Fibroblast of skin of back (primary cell): ENCODE measurements at regions not wholly inside any gene's neighbourhood (a gene's known extent, or its start where the extent isn't known, plus 50 kb on each side); places are given as distances from the start of the nearest gene placed in this dataset.
"Not testable (repeated sequence)": the region's sequence is repeated elsewhere in the genome, so short reads cannot be mapped to it uniquely, and the experiment has no call there.

Experiments used
- DNase-seq: peaks from one replicate; pipeline ENCODE4 v3.0.0-alpha.2; 2013

DNA sequence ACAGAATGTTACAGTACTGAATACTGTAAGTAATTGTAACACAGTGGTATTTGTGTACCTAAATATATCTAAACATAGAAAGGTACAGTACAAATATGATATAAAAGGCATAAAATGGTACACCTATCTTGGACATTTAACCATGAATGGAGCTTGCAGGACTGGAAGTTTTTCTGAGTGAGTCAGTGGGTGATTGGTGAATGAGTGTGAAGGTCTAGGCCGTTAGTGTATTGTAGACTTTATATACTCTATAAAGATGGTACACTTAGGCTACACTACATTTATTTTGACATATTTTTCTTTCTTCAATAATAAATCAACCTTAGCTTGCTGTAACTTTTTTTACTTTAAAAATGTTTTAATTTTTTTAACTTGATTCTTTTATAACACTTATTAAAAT, 422.5 kb upstream of the FSTL5 start:
- DNase-seq, result peak; percentile 0

DNA sequence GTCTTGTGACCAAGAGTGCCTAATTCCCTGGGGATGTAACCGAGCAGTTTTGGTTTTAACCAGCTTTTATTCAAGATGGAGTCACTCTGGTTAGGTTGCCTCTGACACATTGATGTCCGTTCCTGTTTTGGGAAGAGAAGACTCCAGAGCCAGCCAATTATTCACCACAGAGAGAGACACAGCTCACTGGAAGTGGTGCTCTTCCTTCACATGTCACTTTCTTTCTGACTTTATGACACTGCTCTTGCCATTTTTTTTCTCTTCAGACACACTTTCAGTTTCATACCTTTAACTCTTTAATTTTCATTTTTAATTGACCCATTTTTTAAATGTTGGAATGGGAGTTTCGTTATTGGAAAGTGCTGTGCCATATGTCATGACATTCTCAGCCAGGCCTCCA, 418.4 kb upstream of the FSTL5 start:
- DNase-seq, result no peak

DNA sequence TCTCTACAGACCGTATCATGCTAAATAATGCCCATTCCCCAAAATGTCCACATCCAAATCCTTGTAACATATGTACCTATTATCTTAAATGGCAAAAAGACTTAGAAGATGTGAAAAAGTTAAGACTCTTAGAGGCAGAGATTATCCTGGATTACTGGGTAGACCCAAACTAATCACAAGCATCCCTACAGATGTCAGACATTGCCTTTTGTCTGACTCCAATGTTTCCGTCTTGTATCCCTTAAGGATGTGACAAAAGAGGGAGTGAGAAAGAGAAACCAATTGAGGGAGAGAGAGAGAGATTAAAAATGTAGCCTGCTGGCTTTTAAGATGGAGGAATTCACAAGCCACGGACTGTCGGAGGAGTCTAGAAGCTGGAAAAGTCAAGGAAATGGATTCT, 401.9 kb upstream of the FSTL5 start:
- DNase-seq, result no peak

DNA sequence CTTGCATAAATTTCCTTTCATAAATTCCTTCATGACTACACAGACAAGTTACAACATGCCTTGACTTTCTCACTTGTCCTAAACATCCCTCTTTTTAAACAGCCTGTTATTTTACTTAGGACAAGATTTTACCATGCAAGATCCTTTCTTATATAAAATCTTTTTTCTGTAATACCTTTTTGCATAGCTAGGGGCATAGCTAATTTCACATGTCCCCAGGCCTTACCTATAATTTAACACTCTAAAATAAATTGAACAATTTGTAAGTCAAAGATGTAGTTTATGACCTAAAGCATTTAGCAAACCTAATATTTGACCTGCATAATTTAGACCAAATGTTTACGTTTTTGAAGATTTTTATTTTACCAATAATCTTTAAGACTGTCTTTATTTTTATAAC, 396.3 kb upstream of the FSTL5 start:
- DNase-seq, result no peak

DNA sequence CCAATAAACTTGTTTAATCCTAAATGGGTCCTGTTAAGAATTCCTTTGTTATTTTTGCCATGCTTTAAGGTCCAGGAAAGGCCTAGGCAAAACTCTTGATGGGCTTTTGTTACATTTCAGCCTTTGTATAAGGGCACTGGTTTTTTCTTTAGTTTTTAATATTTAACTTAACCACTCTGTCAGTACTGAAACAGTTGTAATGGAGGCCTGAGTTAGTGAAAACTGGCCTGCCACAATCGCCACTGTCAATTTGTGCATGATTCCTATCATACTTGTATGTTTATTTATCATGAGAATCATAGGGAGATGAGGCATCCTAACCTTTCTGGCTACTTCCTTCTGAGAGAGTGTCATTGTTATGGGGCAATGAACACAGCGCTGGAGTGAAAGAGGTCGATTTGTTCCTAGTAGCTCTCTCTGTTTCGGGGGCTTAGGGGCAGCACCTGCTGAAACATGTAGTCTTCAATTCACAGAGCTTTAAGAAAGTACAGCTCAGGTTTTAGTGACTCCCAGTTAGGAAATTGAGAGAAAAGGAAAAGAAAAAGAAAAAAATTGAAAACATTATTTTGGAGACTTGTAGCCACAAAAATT, 393.8 kb upstream of the FSTL5 start:
- no peak for DNase-seq

DNA sequence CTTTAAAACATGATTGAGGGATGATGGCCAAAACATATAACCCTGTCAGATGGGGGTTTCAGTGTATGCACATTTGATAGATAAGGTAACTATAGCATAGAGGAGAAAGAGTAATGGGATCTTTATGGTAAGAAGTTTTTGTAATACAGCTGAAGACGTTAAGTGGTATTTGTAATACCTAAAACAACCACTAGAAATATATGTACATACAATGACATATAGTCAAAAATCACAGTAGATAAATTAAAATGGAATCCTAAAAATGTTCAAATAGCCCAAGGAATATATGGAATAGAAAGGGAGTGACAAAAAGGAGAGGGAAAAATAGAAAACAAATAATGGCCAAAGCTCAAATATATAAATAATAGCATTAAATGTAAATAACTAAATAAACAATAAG, 371.3 kb upstream of the FSTL5 start:
- DNase-seq, result no peak

DNA sequence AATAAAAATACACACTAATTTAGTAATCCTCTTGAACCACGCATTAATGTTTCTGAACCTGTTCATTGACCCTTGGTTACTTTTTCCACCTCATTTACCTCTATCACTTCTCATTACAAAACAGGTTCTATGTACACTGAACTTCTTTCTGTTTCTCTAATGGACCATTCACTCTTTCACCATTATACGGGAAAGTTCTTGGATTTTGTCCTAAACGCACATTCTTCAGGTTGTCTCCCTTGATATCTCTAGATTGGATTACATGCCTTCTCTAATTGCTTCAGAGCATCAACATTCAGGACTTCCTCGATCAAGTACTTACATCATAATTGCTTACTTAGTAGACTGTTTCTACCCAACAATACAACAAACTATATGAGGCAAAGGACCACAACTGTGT, 359.4 kb upstream of the FSTL5 start:
- DNase-seq, result no peak

DNA sequence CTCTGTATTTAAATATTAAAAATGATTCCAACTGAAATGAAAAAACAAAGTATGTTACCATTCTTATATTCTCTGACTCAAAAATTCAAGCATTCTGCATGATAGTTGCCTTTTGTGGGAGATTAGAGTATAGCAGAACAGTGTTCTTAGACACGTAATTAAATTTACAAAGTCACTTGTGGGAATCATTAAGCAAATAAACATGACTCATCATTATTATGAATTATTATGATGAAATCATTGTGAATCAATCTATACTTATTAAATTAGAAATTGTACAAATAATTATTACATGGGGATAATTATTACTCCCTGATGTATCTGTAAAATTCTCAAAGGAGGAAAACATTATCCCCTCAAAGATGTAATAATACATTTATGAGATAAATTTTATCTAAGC, 358.9 kb upstream of the FSTL5 start:
- DNase-seq, result no peak

DNA sequence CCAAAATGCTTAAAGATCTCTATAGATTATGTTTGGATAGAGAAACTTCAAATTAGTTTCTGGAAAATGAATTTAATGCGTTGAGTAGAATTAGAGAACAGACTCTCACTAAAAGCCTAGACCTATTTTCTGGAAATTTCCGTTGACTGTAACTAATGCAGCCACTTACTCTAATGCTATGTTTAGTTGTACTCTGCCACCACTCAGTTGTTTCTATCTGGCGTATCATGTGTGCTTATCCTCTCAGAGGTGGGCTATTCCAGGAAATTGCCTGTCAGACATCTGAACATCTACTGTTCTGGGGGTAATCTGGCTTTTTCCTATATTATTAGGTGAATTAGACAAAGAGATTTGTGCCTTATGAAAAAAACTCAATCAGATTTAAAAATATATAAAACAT, 347.1 kb upstream of the FSTL5 start:
- DNase-seq, result no peak

DNA sequence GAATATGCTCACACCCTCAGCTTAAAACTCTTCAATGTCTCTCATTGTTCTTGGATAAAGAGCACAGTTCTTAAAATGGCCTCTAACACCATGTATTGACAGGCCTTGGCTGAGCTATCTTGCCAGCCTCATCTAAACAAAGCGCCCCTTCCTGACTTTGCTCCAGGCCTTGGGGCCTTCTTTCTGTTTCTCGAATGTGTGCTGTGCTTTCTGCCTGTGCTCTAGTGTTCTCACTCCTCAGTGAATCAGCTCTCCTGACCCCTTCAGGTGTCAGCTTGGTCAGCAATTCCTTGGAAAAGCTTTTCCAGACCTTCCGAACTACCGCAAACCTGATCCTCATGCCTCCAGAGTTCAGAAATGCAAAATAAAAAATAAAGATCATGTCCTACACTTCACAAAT, 346.3 kb upstream of the FSTL5 start:
- DNase-seq, result no peak

DNA sequence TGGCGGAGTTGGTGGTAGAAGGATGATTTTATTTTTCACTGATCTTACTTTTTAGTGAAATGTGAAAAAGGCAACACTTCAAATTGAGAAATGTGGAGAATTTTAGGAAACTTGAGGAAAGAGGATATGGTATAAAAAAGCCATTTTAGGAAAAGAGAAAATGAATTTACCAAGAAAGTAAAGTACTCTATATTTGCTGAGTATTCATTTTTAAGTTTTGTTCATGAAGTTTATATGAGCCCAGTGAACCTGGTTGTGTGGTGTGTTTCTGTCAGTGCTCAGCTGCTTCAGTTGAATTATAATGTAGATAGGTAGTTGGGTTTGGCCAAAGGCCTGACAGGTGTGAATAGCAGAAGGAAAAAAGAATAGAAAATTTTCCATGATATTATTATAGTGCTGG, 345.5 kb upstream of the FSTL5 start:
- DNase-seq, result no peak

DNA sequence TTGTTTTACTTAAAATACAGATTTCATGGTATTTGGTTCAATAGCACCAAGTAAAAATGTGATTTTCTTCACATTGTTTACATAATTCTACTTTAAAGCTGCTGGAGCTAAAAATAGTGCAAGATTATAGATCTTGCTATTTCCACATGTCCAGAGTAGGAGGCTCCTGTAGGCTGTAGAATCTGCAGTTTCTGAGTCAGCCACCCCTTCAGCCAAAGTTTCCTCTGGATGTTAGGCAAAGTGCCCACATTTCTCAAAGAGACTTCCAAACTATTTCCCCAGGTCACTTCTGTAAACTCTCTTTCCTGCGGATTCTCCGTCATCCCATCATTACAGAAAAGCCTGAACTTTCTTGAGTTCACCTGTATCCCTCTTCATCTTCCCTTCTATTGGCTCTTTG, 342.5 kb upstream of the FSTL5 start:
- peak; percentile 47 for DNase-seq

DNA sequence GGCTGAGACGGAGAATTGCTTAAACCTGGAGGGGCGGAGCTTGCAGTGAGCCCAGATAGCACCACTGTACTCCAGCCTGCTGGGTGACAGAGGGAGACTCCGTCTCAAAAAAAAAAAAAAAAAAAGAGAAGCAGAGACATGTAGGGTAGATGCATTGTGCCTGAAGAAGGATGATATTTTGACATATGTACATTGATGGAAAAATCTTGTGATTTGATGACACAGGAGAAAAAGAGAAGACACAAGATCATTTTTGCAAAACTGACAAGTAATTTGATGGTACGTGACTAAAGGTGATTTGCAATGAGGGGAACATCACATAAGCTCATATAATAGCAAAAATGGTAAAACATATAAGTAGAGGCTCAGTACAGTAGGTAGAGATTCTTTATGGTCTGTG, 340.1 kb upstream of the FSTL5 start:
- DNase-seq, result no peak

DNA sequence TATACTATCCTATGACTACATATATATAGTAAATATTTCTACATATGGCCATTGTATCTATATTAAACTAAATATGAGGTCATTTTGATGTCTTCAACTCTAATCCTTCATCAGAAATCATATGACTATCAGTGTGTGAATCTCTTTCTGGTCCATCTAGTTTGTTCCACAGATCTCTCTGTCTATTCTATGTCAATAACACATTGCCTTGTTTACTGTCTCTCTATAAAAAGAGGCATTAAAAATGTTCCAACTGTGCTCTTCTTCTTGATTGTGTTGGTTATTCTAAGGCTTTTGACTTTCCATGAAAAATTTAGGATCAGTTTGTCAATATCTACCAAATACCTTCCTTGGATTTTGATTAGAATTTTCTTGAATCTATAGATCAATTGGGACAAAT, 338.3 kb upstream of the FSTL5 start:
- DNase-seq, result no peak

DNA sequence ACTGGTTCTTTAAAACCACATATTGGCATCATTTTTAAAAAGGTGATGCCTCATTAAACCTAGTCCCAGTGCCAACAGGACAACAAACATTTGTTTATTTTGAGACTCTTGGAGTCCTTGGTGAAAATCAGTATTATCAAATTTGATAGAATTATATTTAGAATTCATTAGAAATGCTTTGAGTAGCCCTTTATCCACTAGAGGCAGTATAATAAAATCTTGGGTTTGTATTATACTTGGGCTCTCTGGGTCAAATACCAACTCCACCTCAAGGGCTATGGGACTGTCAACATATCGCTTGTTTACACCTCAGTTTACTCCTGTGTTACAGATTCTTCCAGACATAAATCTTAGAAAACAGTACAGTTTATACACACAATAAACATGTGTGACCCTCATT, 335.7 kb upstream of the FSTL5 start:
- DNase-seq, result no peak

DNA sequence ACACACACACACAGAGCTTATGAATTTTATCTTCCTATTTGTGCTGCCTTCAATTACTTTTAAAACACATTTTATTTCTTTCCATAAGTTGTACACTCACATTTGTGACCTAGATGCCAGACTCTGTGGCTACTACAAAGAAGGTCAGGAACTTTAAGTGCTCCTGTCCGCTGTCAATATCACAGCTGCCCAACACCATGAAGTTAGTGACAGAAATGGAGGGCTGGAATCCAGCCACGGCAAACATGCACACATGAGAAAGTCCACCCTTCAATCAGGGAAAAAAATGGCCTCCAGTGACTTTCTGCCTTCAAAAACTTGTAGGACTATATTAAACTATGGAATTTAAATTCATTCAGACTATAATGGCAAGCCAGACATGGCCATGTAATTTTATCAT, 334.4 kb upstream of the FSTL5 start:
- DNase-seq, result no peak

DNA sequence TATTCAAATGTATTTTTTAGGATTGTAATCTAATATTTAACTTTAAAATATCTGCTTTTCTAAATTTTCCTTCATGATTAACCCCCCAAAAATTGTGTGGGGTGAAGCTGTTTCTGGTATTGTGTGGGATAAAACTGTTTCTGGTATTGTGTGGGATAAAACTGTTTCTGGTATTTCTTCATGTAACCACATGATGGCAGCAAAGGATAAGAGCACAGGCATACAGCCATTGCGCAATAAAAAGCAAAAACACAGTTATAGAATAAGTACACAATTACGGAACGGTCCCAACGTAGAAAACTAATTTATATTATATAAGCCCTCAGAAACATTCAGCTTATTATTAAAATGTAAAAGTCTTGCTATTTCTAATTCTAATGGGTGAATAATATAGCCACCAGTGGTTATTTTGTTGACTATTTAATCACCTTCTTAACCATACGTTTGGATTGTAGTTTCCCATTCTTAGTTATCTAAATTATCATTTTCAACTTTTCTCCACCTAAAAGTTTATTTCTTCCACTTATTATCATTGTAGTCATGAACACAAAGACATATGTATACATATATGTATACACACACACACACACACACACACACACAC, 333.9 kb upstream of the FSTL5 start:
- peak; percentile 42 for DNase-seq

DNA sequence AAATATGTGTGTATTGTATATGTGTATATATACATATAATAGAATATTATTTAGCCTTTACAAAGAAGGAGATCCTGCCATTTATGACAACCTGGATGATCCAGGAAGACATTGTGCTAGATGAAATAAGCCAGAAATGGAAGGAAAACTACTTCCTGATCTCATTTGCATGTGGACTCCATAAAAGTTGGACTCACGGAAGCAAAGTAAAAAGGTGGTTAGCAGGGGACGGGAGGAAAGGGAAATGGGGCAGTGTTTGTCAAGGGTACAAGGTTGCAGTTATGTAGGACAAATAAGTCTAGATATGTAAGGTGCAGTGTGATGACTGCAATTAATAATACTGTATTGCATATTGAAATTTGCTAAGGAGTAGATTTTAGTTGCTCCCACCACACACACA, 331.1 kb upstream of the FSTL5 start:
- DNase-seq, result no peak

DNA sequence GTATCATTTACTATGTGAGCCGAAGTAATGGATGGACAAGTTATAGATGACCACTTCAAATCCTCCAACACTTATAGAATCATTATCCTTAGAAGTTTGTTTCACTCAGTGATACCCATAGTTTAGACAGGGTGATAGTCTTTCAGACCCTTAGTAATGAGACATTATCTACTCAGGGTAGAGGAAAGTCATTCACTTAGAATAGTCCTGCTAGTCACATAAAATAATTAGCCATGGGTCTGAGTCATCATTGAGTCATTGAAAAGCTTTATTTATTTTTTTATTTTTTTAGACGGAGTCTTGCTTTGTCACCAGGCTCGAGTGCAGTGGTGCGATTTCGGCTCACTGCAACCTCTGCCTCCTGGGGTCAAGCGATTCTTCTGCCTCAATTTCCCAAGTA, 321.7 kb upstream of the FSTL5 start:
- peak; percentile 73 for DNase-seq

DNA sequence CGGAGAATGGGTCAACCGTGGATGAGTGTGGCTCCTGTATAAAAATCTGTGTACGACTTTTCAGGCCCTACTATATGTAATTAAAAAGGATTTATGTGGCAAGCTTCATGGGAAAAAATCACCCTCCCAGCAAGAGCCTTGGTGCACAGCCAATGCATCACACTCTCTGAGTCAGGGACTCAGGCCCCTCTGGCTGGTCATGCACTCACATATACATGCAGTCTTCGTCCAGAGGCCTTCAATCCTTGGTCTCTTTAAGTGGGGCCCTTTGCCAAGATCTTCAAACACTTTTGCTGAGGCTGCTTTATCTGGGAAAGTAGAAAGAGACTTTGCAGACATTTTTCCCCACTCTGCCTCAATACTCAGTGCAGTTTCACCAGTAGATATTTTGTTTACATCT, 311.4 kb upstream of the FSTL5 start:
- peak; percentile 22 for DNase-seq

DNA sequence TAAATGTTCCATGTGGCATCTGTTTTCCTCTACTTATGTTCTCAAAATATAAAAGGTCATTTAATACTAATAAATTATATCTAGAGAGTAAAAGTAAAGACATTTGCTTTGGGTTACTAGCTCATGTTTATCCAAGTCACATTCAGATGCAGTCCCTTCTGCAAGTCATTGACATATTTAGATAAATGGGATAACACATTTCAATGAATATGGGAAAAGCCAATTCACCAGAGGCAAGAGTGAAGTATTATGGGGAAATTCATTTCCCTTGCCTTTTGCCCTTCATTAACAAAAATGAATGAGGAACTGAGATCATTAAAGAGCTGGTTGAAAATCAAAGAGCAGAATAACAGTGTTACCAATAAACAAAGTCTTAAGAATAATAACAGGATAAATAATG, 306.2 kb upstream of the FSTL5 start:
- no peak for DNase-seq

DNA sequence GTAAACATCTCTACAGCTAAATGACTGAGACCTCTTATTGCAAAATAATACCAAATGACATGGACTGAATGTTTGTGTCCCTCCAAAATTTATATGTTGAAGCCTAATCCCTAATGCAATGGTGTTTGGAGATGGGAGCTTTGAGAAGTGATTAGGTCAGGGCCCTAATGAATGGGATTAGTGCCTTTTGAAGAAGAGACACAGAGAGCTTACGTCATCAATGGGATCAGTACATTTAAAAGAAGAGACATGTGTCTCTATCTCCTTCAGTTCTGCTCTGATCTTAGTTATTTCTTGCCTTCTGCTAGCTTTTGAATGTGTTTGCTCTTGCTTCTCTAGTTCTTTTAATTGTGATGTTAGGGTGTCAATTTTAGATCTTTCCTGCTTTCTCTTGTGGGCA, 301.6 kb upstream of the FSTL5 start:
- DNase-seq, result not testable (repeated sequence)

DNA sequence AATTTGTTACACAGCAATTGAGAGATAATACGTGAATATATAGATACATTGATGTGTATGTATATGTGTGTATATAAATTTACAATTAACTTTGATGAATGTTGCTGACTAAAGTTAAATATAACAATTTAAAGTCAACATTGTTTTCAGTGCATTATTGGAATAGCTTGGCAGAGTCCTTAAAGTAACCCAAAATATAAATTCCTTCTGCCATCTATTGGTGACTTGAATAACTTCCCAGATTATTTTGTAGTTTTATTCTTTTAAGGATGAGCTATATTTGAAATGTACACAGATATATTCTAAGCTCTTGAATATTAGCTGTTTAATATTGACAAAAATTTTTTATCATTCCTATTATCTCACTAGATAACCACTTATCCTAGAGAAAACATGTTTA, 298.2 kb upstream of the FSTL5 start:
- DNase-seq, result peak; percentile 23

DNA sequence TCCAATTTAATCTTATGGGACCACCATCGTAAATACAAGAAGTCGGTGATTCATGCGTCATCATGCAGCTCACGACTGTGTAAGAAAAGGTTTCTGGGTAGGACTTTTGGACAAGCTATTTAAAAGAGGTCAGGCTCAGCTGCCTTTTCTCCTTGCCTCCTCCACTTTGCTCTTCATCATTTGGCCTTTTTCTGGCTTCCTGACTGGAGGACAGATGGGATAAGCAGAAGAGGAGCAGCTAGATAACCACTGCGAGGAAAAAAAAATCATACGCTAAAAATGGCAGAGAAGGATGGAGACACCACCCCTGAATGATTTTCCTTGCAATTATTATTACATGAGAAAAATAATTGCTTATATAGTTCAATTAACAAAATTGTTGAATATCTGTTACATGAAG, 294.3 kb upstream of the FSTL5 start:
- no peak for DNase-seq
